ENCODE measurements at regions not wholly inside any gene's neighbourhood (a gene's known extent, or its start where the extent isn't known, plus 50 kb on each side); places are given as distances from the start of the nearest gene placed in this dataset.

- DNase-seq (ENCODE audit: low spot score), result no peak
- in situ Hi-C loops (cut with HindIII; ENCODE audit: low sequenced_read_pairs), result no loop called here
Observed at GRCh38 chr1:56297208-56297607, 282.2 kb downstream of the PLPP3 start.

GRCh38 chr1:56295949-56296929 is 283.1 kb downstream of the PLPP3 start:
- no peak for DNase-seq (ENCODE audit: low spot score)
- in situ Hi-C loops (cut with HindIII; ENCODE audit: low sequenced_read_pairs), result no loop called here

GRCh38 chr1:56291374-56291919 is 287.9 kb downstream of the PLPP3 start:
- no peak for DNase-seq (ENCODE audit: low spot score)
- in situ Hi-C loops (cut with HindIII; ENCODE audit: low sequenced_read_pairs), result no loop called here

- DNase-seq (ENCODE audit: low spot score), result no peak
Observed at GRCh38 chr1:56289260-56289659, 290.1 kb downstream of the PLPP3 start.

GRCh38 chr1:56287721-56288120 is 291.6 kb downstream of the PLPP3 start:
- DNase-seq (ENCODE audit: low spot score), result no peak
- in situ Hi-C loops (cut with HindIII; ENCODE audit: low sequenced_read_pairs), result no loop called here

More at GRCh38 chr1:56289260-56289659, 290.1 kb downstream of the PLPP3 start:
- in situ Hi-C loops (cut with HindIII; ENCODE audit: low sequenced_read_pairs), result no loop called here

- no peak for DNase-seq (ENCODE audit: low spot score)
- in situ Hi-C loops (cut with HindIII; ENCODE audit: low sequenced_read_pairs), result no loop called here
Observed at GRCh38 chr1:56286956-56287355, 292.4 kb downstream of the PLPP3 start.

GRCh38 chr1:56286506-56286905 is 292.9 kb downstream of the PLPP3 start:
- in situ Hi-C loops (cut with HindIII; ENCODE audit: low sequenced_read_pairs), result no loop called here
- DNase-seq (ENCODE audit: low spot score), result no peak

GRCh38 chr1:56285554-56286402 is 293.6 kb downstream of the PLPP3 start:
- no peak for DNase-seq (ENCODE audit: low spot score)
- in situ Hi-C loops (cut with HindIII; ENCODE audit: low sequenced_read_pairs), result no loop called here

GRCh38 chr1:56284928-56285327 is 294.4 kb downstream of the PLPP3 start:
- in situ Hi-C loops (cut with HindIII; ENCODE audit: low sequenced_read_pairs), result no loop called here
- no peak for DNase-seq (ENCODE audit: low spot score)

GRCh38 chr1:56278061-56278460 is 301.3 kb downstream of the PLPP3 start:
- in situ Hi-C loops (cut with HindIII; ENCODE audit: low sequenced_read_pairs), result no loop called here
- DNase-seq (ENCODE audit: low spot score), result no peak

GRCh38 chr1:56268519-56269140 is 310.7 kb downstream of the PLPP3 start:
- in situ Hi-C loops (cut with HindIII; ENCODE audit: low sequenced_read_pairs), result no loop called here
- no peak for DNase-seq (ENCODE audit: low spot score)

- in situ Hi-C loops (cut with HindIII; ENCODE audit: low sequenced_read_pairs), result no loop called here
- no peak for DNase-seq (ENCODE audit: low spot score)
Observed at GRCh38 chr1:56267611-56268010, 311.8 kb downstream of the PLPP3 start.

GRCh38 chr1:56266359-56266758 is 313.0 kb downstream of the PLPP3 start:
- no peak for DNase-seq (ENCODE audit: low spot score)
- in situ Hi-C loops (cut with HindIII; ENCODE audit: low sequenced_read_pairs), result no loop called here

GRCh38 chr1:56265216-56265615 is 314.1 kb downstream of the PLPP3 start:
- in situ Hi-C loops (cut with HindIII; ENCODE audit: low sequenced_read_pairs), result no loop called here
- no peak for DNase-seq (ENCODE audit: low spot score)

GRCh38 chr1:56263908-56264307 is 315.5 kb downstream of the PLPP3 start:
- in situ Hi-C loops (cut with HindIII; ENCODE audit: low sequenced_read_pairs), result no loop called here

GRCh38 chr1:56258371-56258770 is 321.0 kb downstream of the PLPP3 start:
- in situ Hi-C loops (cut with HindIII; ENCODE audit: low sequenced_read_pairs), result no loop called here
- DNase-seq (ENCODE audit: low spot score), result no peak

More at GRCh38 chr1:56263908-56264307, 315.5 kb downstream of the PLPP3 start:
- DNase-seq (ENCODE audit: low spot score), result no peak

- no peak for DNase-seq (ENCODE audit: low spot score)
- in situ Hi-C loops (cut with HindIII; ENCODE audit: low sequenced_read_pairs), result no loop called here
Observed at GRCh38 chr1:56257726-56258125, 321.6 kb downstream of the PLPP3 start.

- in situ Hi-C loops (cut with HindIII; ENCODE audit: low sequenced_read_pairs), result no loop called here
- DNase-seq (ENCODE audit: low spot score), result no peak
Observed at GRCh38 chr1:56256153-56257000, 323.0 kb downstream of the PLPP3 start.

Measured in G401 (cell line).